ENCODE measurements at regions not wholly inside any gene's neighbourhood (a gene's known extent, or its start where the extent isn't known, plus 50 kb on each side); places are given as distances from the start of the nearest gene placed in this dataset.

DNA sequence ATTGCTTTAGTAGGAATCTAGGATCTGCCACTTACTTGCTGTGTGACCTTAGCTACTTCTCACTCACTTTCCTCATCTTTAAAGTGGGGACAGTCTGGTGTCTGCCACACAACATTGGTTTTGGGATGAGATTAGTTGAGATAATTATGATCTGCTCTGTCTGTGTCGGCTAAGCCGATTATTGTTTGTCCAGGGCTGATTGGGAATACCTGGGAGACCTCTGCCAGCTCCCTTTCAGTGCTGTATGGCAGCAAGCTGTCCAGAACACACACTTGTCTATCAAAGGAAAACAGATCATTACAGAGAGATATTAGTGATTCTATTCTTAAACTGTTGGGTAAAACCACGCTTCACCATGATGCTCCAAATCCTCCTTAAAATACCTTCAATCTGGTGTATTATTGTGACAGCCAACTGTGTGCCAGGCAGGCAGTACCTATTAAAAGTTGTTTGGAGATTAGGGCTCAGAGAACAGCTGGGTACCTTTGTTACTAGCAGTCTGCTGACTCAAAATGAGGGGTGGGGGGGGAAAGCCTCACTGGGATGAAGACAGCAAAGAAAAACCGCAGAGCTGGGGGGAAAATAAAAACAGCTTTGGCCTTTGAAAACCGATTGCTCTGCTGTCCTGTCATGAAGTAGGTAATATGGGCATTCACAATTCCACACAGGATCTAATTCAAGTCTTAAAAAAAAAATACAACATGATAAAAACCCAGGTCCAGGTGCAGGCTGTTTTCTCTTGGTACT lies 458.4 kb upstream of the C9orf72 start:
- no peak for DNase-seq

DNA sequence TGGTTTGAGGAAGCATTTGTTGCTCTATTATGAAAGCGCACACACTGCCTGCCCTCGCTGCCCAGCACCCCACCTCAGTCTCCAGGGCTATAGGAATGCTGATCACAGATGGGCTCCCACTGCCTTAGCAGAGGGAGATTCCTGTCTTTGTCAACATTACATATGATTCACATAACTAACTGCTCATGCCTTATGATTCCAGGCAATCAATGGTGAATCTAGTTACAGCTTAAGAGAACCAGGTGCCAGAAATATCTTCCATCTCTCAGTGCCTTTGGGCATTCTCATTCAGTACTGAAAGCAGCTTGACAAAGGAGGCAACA lies 458.9 kb upstream of the C9orf72 start:
- no peak for DNase-seq

- DNase-seq: no peak
These were observed 461.0 kb upstream of the C9orf72 start for GRCh38 chr9:28034242-28034641.

DNA sequence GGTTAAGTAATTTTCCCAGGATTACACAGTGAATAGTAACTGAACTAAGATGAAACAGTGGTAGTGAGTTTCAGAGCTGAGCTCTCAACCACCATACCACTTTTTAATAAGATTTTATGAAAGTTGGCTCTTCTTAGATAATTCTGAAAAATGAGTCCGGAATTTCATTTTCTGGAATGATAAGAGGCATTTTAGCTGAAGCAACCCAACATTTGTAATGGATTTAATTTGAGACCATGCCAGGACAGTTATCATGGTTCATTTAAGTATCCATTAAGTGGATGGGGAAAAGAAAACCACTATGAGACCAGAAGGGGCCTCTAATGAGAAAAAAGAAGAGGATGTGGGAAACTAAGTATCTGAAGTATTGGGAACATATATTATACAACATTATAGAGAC lies 464.7 kb upstream of the C9orf72 start:
- no peak for DNase-seq

DNA sequence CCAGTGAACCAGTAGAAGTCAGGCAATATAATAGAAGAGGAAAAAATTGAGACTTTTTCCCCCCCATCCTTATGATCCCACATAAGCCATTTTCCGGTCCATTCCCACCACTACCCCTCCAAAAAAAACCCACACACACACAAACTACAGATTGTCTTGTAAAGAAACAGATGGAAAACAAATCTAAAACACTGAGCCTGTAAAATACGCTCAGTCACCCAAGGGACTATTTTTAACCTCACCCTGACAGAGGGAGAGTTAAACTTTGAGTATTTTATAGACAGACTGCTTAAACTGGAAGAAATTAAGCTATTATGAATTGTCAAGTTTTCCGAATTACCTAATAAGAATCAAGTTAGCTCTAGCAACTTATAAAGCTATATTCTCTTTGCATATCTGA lies 471.8 kb upstream of the C9orf72 start:
- no peak for DNase-seq

GRCh38 chr9:28050046-28050445 lies 476.8 kb upstream of the C9orf72 start:
- no peak for DNase-seq

DNA sequence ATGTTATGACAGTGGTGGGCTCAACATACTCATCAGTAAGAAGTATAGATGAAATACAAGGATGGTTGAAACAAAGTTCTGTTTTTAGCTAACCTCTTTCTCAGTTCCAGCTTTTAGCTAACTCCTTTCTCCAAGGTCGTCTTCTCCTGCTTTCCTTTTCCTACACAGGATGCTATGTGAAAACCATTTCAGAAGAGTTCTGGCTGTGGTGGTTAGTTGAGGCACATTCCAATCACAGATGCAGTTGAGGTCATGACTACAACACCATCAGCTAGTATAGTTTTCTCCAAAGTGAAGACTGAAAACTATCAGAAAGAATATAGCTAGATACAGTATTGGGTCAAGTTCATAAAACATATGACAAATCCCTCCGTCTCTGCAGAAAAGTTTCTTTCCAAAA lies 477.7 kb upstream of the C9orf72 start:
- DNase-seq: no peak

- no peak for DNase-seq
These were observed 478.6 kb upstream of the C9orf72 start for GRCh38 chr9:28051559-28052503.

- no peak for DNase-seq
These were observed 480.0 kb upstream of the C9orf72 start for GRCh38 chr9:28053096-28053777.

- no peak for DNase-seq
These were observed 482.7 kb upstream of the C9orf72 start for GRCh38 chr9:28056006-28056405.

DNA sequence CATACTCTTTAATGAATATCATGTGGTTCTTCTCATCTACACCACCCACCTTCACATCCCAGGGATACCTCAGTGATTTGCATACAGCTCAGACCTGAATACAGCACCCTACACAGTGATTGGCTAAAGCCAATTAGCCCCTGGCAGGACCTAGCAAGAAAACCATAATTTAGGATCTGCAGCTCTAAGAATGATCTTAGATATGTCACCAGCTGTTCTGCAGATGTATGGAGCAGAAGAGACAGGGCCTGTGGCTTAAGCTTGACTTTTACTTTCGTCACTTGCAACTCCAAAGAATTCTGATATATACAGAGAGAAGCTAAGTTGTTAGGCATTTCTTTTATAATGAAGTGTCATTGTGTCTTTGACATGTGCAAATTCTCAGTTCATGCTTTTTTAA lies 483.2 kb upstream of the C9orf72 start:
- DNase-seq: no peak

- no peak for DNase-seq
These were observed 485.9 kb upstream of the C9orf72 start for GRCh38 chr9:28059192-28059591.

DNA sequence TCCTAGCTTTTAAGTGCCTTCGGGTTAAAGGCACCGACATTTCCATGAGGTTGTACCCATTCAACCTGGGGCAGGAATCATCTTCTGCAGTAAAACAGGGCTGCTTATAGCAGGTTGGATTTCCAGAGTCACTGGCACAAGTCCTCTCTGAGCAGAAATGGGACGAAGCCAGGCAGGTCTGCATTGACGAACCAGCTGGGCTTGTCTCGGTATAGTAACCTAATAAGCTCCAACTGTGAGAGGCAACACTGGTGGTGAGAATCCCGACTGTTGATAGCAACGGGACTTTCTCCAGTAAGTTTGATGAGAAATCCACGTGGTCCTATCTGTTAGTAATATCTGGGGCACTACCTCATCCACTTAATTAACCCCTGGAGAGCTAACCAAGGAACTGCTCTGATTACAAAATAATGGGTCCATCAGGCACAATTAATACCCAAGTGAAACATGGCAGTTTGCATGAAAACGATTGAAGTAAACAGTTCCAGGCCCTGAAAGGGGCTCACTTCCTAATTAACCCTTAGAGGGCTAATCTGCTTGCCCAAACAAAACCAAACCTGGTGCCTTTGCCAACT lies 491.0 kb upstream of the C9orf72 start:
- DNase-seq: no peak

DNA sequence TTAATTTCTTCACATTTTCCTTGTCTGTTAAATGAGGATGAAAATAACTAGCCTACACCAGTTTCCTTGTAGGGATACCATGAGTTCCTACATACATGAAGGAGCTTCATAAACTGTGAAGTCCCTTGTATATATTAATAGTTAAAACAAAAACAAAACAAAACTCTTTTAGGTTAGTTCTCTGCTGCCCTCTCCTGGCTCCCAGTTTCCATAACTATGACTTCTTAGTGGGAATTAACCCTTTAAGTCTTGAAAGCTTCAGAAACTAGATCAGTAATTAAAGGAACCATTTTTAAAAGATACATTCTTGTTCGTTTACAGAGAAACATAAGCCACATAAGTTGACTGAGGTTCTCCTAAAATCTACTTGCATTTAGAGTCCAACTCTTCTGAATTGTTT lies 500.0 kb upstream of the C9orf72 start:
- DNase-seq: peak; percentile 75

GRCh38 chr9:28079677-28080076 lies 506.4 kb upstream of the C9orf72 start:
- no peak for DNase-seq

DNA sequence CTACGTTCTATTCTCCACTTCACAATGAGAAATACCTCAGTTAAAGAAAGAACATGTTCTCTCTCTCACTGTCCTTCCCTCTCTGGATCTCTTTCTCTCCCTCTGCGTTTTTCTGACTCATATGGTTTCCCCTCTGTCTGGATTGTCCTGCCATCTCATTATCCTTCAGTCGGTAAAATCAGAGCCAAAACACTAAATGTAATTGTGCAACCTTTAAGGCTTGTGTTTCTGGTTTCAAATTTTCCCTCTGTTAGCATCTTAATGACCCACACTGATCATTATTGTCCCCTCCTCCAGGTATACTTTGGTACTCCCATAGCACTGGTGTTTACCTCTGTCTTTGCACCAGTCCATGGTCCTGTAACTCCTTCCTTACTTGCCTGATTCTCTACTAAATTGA lies 509.4 kb upstream of the C9orf72 start:
- no peak for DNase-seq

DNA sequence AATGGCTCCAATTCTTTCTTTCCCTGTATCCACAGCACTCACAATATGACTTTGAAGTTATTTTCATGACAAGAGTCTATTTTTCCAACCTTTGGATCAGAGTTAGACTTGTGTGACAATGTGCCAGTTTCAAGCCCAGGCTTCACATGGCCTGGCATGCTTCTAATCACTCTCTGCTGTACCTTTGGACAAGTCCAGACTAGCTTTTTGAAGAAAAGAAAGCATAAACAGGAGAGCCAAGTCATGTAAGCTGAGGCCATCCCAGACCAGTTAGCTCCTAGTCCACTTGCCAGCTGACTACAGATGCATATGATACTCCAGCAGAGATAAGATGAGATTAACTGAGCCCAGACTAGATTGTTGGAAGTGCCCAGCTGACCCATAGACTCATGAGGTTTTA lies 513.6 kb upstream of the C9orf72 start:
- no peak for DNase-seq

DNA sequence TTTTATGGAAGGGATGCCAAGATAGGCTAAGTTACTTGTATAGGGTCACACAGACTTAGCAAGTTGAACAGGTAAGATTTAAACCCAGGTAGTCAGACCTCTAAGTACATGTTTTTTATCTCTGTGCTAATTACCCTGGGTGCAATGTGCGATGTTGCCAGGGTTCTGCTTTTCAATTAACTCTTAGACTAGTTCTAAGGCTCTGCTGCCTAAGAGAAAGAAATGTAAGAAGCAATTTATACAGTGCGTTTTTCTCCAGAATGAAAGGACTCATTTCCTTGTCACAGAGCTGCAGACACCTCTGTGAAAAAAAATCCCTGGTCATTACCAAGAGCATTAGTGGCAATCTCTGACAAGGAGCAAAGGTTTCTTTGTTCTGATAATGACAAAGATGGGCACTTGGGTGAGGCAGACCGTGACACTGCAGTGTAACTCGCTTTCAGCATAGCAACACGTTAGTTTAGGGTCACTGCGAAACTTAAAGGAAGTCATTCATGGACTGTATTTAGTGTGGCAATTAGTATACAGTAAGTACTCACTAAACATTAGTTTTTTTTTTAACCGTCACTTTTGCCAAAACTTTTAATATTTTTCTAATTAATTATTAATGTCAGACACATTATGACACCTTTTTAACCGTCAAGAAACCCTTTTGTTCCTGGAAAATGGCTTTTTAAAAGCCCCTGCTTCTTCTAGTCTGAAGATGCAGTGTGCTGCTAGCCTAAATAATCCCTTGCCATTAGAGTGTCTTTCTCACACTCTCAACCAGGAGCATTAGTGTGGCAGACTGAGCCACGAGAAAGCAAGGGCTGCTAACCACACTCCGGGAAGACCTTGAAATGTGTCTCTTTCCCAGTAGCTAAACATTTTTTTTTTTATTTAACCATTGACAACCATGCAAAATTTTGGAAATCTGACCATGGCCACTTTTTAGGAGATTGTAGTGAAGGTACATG lies 520.0 kb upstream of the C9orf72 start:
- DNase-seq: no peak

DNA sequence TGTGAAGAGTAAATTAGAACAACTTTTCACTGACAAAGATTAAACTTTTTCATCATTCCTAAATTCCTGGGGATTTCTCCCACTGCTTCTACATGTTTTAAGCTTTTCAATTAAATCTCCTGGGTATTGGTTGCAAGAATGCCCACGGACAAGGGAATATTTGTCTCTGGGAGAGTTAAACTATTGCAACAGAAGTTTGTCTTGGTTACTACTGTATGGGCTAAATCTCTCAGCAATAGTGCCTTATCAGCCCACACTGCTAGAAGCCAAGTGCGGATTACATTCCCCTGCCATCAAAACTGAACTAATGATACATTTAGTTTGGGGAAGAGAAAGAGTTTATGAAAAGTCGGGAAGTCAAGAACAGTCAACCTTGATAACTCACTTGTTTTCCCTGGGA lies 528.2 kb upstream of the C9orf72 start:
- no peak for DNase-seq

- no peak for DNase-seq
These were observed 531.7 kb upstream of the C9orf72 start for GRCh38 chr9:28105001-28105400.

DNA sequence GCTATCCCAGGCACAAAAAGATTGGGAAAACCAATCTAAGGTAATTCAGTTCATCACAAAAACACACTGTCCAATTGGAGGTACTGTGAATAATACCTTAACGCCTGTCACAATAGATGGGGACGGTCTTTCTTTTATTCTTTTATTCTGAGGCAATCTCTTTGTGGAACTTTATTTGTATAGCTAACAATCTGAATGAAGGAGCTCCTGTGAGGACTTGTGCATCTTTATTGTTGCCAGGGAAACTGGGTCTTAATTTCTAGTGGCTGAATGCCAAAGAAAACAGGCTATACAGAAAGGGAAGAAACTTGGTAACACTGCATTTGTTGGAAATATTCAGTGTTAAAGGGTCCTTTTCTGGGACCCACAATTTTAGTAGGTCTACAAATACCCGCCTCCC lies 546.9 kb upstream of the C9orf72 start:
- no peak for DNase-seq

GRCh38 chr9:28120626-28121025 lies 547.3 kb upstream of the C9orf72 start:
- no peak for DNase-seq
